ENCODE measurements at regions not wholly inside any gene's neighbourhood (a gene's known extent, or its start where the extent isn't known, plus 50 kb on each side); places are given as distances from the start of the nearest gene placed in this dataset.

GRCh38 chr1:199161319-199161680, 522.5 kb downstream of the PTPRC start:
- no peaks in the 10 kb centered on the region for H4K20me1 ChIP-seq (ENCODE audit: insufficient read depth, low read length)
- no peaks in the 10 kb centered on the region for H3K27me3 ChIP-seq (ENCODE audit: control insufficient read depth in 1 of 2, insufficient read depth in 2 of 2, low read length in 2 of 2)
- no peak for FAIRE-seq
- H2AFZ ChIP-seq (ENCODE audit: low read length): no peak overlapping the region
- no peak overlapping the region for H3K4me2 ChIP-seq (ENCODE audit: low read depth, low read length)
- no peak overlapping the region for H3K4me3 ChIP-seq (replicated peaks in 1 of 3; ENCODE audit: insufficient read depth in 1 of 3, low read depth in 2 of 3, low read length in 3 of 3)
- no peak for ATAC-seq
- no peaks in the 10 kb centered on the region for H3K9me3 ChIP-seq (ENCODE audit: low read length)
- no peaks in the 10 kb centered on the region for H3K4me1 ChIP-seq (ENCODE audit: insufficient read depth, low read length)
- ChIA-PET POLR2A (no interaction called here), CTCF (ENCODE audit: low intra/inter-chr PET ratio, low total read pairs) (no interaction called here)
- no peaks in the 10 kb centered on the region for H3K36me3 ChIP-seq (replicated peaks in 1 of 2; ENCODE audit: control insufficient read depth in 1 of 2, insufficient read depth in 2 of 2, low read length in 2 of 2)
- in situ Hi-C loops (cut with HindIII; ENCODE audit: extremely low pct_ligation_motif_present, low pct_unique_long_range_greater_than_20kb): no loop called here
- BruUV-seq (replicated peaks): no TSS peak
- no peaks in the 10 kb centered on the region for H3K79me2 ChIP-seq (ENCODE audit: insufficient read depth, low read length)
- no peak for DNase-seq (ENCODE audit: low spot score)
- H3K9ac ChIP-seq (ENCODE audit: insufficient read depth, low read depth, low read length): no peak overlapping the region
- intact Hi-C loops (cut with micrococcal nuclease; ENCODE audit: unreplicated experiment): no loop called here
- no peak overlapping the region for H3K27ac ChIP-seq (ENCODE audit: extremely low read length, insufficient read depth, low read length)
- TF ChIP-seq, protein P1, sequence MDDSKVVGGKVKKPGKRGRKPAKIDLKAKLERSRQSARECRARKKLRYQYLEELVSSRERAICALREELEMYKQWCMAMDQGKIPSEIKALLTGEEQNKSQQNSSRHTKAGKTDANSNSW (CRISPR knock-in tag; IDR thresholded peaks at IDR 0.05; ENCODE audit: borderline replicate concordance): no peak
- TF ChIP-seq XRCC5 (optimal IDR thresholded peaks at IDR 0.05; ENCODE audit: low read length): no peak
- TF ChIP-seq MAFK (conservative IDR thresholded peaks at IDR 0.05 in 1 of 2, IDR thresholded peaks at IDR 0.05 in 1 of 2; ENCODE audit: low read length in 2 of 2): peak; percentile 32 to 43; a peak in 2 of 4 replicates

DNA sequence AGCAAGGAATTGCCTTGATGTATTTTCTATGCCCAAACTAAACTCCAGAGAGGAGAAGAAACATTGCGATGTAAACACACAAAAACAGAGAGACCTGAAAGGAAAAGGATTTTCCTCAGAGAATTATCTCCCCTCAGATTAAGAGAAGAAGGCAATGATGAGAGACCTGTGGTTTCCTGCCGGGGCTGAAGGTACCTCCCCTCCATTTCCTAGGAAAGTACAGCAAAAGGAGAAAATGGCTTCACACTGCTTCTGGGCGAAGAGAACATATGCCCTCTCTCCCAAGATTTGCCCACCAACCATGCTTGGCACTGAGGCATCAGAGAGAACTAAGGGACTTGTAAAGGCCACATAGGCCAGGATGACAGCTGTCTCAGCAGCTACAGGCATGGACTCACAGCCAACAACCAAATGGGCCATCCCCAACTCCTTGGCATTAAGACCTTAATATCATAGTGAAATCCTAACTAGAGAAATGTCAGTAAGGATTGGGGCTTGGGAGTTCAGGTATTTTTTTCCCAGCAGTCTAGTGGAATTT, 523.0 kb downstream of the PTPRC start:
- BruUV-seq (replicated peaks): no TSS peak
- no peaks in the 10 kb centered on the region for H3K79me2 ChIP-seq (ENCODE audit: insufficient read depth, low read length)
- ChIA-PET POLR2A (no interaction called here), CTCF (ENCODE audit: low intra/inter-chr PET ratio, low total read pairs) (no interaction called here)
- H2AFZ ChIP-seq (ENCODE audit: low read length): no peak overlapping the region
- intact Hi-C loops (cut with micrococcal nuclease; ENCODE audit: unreplicated experiment) (no loop called here), in situ Hi-C loops (cut with HindIII; ENCODE audit: extremely low pct_ligation_motif_present, low pct_unique_long_range_greater_than_20kb) (no loop called here)
- no peak overlapping the region for H3K9ac ChIP-seq (ENCODE audit: insufficient read depth, low read depth, low read length)
- no peak overlapping the region for H3K4me2 ChIP-seq (ENCODE audit: low read depth, low read length)
- no peak overlapping the region for H3K27ac ChIP-seq (ENCODE audit: extremely low read length, insufficient read depth, low read length)
- no peak overlapping the region for H3K4me3 ChIP-seq (replicated peaks in 1 of 3; ENCODE audit: insufficient read depth in 1 of 3, low read depth in 2 of 3, low read length in 3 of 3)
- ATAC-seq (no peak), FAIRE-seq (no peak), DNase-seq (ENCODE audit: low spot score) (no peak)
- no peaks in the 10 kb centered on the region for H3K27me3 ChIP-seq (ENCODE audit: control insufficient read depth in 1 of 2, insufficient read depth in 2 of 2, low read length in 2 of 2)
- no peaks in the 10 kb centered on the region for H3K36me3 ChIP-seq (replicated peaks in 1 of 2; ENCODE audit: control insufficient read depth in 1 of 2, insufficient read depth in 2 of 2, low read length in 2 of 2)
- H3K9me3 ChIP-seq (ENCODE audit: low read length): no peaks in the 10 kb centered on the region
- 19% methylated on average over 3 of the region's 3 CpGs for WGBS (ENCODE audit: low lambda C conversion rate)
- H3K4me1 ChIP-seq (ENCODE audit: insufficient read depth, low read length): no peaks in the 10 kb centered on the region
- H4K20me1 ChIP-seq (ENCODE audit: insufficient read depth, low read length): no peaks in the 10 kb centered on the region
- TF ChIP-seq ELF1 (CRISPR knock-in tag; IDR thresholded peaks at IDR 0.05) (no peak), PAXIP1 (CRISPR knock-in tag; conservative IDR thresholded peaks at IDR 0.05) (no peak), XBP1 (CRISPR knock-in tag; IDR thresholded peaks at IDR 0.05) (no peak), ZNF512 (CRISPR knock-in tag; IDR thresholded peaks at IDR 0.05) (no peak), GABPB1 (CRISPR knock-in tag; IDR thresholded peaks at IDR 0.05) (no peak)
